D341Med (cell line): ENCODE measurements at regions not wholly inside any gene's neighbourhood (a gene's known extent, or its start where the extent isn't known, plus 50 kb on each side); places are given as distances from the start of the nearest gene placed in this dataset.
"Not testable (repeated sequence)": the region's sequence is repeated elsewhere in the genome, so short reads cannot be mapped to it uniquely, and the experiment has no call there.

ENCODE experiments used
- DNase-seq: peaks from one replicate; pipeline ENCODE4 v3.0.0; 2012; ENCODE audit warnings: low spot score

- no peak for DNase-seq
These were observed 222.4 kb downstream of the ANTXR2 start for GRCh38 chr4:79850626-79851025.

DNA sequence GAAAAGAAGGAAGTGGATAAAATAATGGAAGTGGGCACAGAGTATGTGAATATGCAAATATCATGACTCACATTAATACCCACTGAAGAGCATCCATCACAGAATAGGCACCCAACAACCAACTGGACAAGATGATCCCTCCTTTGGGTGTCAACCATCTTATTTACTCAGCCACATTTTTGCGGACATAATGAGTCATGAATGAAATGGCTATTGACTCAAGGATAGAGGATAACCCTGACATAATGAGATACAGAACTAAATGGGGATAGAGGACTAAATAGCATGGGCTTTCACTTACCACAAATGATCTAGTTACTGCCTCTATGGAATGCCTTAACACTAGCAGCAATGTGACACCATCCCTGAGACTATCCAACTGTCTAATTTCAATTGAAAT lies 224.7 kb downstream of the ANTXR2 start:
- no peak for DNase-seq

- DNase-seq, result no peak
These were observed 225.6 kb downstream of the ANTXR2 start for GRCh38 chr4:79847411-79847810.

DNA sequence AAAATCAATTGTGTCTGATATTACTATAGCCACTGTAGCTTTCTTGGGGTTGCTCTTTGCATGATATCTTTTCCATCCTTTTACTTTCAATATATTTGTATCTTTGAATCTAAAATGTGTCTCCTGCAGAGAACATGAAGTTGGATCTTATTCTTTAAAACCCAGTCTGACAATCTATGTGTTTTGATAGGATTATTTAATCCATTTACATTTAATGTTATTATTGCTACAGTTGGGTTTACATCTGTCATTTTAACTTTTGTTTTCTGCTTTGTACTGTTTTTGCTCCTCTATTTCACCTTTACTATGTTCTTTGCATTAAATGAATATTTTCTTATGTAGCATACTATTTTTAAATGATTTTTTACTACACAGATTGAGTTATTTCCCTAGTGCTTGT lies 230.9 kb downstream of the ANTXR2 start:
- DNase-seq, result no peak

GRCh38 chr4:79833857-79834256 lies 239.2 kb downstream of the ANTXR2 start:
- DNase-seq, result no peak

GRCh38 chr4:79831701-79832514 lies 241.1 kb downstream of the ANTXR2 start:
- DNase-seq, result no peak

GRCh38 chr4:79831119-79831528 lies 241.9 kb downstream of the ANTXR2 start:
- DNase-seq, result no peak

DNA sequence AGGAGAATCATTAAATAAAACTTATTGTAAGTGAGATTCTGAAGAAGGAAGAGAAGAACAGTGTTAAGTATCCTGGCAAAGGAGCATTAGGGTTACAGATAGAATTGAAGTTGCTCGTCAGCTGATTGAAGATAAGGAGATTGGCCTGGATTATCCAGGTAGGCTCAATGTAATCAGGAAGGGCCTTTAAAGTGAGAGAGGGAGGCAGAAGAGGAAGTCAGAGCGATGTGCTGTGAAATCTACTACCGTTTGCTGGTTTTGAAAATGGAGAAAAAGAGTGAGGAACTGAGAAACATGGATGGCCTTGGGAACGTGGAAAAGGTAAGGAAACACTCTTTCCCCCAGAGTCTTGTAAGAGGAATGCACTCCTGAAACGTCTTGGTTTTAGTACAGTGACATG lies 245.7 kb downstream of the ANTXR2 start:
- DNase-seq, result no peak

DNA sequence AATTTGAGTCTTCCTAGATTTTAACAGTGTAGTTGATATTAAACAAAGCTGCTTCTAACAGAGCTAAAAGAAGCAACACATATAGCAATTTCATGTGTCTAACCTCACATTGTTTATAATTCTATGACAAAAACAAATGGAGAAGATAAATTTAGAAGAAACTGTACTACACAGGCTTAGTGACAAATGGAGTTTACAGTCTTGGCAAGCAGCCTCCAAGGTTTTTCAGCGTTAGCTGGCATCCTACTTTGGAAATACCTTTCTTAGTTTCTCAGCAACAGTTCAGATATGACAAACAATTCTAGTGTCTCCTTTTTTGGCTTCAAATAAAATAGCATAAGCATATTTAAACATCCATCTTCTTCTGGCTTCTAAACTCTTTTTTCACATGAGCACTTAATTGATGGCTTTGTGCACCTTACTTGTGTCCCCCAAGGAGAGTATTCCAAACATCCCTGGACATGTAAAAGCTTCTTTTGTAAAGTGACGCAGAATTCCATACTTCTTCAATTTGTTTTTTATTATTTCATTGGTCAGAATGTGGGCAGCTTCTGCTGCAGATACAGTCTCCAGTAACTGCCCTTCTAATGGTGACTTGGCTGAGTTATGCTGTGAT lies 249.8 kb downstream of the ANTXR2 start:
- DNase-seq, result no peak

DNA sequence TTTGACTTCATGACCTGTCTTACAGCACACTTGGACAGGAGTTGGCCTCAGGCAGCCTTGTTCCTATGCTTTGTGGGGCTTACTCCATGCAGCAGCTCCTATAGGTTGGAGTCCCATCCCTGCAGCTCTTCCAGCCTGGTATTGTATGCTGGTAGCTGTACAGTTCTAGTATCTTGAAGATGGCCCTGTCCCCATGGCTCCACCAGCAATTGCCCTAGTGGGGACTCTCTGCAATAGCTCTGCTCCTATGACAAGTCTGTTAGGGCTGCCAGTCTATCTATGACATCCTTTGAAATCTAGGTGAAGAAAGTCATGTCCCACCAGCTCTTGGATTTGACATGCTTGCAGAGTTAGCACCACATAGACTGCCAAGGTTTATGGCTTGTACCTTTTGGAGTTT lies 252.6 kb downstream of the ANTXR2 start:
- no peak for DNase-seq

GRCh38 chr4:79807933-79808332 lies 265.1 kb downstream of the ANTXR2 start:
- DNase-seq, result not testable (repeated sequence)

DNA sequence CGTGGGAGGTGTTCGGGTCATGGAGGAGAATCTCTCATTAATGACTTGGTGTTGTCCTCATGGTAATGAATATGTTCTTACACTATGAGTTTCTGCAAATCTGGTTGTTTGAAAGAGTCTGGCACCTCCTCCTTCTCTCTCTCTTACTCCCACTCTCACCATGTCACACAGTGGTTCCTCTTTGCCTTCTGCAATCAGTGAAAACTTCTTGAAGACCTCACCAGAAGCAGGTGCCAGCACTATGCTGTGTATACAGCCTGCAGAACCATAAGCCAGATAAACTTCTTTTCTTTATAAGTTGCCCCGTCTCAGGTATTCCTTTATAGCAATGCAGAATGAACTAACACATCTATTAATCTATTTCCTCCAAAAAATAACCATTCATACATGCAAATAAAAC lies 275.0 kb downstream of the ANTXR2 start:
- DNase-seq, result no peak

DNA sequence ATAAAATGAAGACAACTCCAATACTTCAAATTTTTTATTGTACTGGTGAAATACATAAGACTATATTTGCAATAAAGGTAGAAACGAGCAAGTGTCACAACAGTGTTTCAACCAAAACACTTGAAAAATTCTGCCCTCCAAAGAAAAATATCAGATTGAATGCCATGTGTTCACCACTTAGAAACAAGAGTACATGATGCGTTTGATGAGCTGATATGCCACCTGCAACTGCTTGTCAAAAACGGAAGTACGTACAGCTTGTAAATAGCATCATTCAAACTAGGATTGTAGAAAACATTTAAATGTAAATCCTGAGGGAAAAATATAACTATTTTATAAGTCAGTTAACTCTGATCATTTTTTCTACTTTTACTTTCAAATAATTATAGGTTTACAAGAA lies 276.1 kb downstream of the ANTXR2 start:
- no peak for DNase-seq

DNA sequence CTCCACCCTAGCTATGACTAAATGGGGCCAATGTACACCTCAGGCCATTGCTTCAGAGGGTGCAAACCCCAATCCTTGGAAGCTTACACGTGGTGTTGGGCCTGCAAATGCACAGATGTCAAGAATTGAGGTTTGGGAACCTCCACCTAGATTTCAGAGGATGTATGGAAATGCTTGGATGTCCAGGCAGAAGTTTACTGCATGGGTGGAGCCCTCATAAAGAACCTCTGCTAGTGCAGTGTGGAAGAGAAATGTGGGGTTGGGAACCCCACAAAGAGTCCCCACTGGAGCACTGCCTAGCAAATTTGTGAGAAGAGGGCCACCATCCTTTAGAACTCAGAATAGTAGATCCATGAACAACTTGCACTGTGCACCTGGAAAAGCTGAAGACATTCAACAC lies 284.1 kb downstream of the ANTXR2 start:
- DNase-seq, result no peak

- no peak for DNase-seq
These were observed 292.9 kb downstream of the ANTXR2 start for GRCh38 chr4:79780129-79780528.

GRCh38 chr4:79772510-79772909 lies 300.5 kb downstream of the ANTXR2 start:
- DNase-seq, result no peak

GRCh38 chr4:79764120-79764519 lies 308.9 kb downstream of the ANTXR2 start:
- DNase-seq, result no peak

GRCh38 chr4:79763486-79764075 lies 309.4 kb downstream of the ANTXR2 start:
- DNase-seq, result no peak

DNA sequence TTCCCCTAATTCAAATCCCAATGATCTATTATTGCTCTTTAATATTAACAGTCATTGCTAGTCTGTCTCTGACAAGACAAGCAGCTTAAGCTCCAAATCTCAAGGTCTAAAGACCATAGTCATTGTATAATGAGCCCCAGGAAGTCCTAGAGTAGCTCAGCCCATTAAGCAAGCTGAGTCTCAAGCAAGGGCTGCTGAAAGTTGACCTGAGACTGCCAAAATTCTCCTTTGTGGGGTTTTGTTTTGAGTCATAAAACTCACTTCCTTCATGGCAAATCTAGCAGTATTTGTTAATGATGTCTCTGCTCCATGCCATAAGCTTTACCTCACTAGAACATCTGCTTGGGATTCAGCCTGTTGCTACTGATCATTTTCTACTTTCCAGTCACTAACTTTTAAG lies 313.2 kb downstream of the ANTXR2 start:
- no peak for DNase-seq

GRCh38 chr4:79757600-79757999 lies 315.4 kb downstream of the ANTXR2 start:
- DNase-seq, result no peak

DNA sequence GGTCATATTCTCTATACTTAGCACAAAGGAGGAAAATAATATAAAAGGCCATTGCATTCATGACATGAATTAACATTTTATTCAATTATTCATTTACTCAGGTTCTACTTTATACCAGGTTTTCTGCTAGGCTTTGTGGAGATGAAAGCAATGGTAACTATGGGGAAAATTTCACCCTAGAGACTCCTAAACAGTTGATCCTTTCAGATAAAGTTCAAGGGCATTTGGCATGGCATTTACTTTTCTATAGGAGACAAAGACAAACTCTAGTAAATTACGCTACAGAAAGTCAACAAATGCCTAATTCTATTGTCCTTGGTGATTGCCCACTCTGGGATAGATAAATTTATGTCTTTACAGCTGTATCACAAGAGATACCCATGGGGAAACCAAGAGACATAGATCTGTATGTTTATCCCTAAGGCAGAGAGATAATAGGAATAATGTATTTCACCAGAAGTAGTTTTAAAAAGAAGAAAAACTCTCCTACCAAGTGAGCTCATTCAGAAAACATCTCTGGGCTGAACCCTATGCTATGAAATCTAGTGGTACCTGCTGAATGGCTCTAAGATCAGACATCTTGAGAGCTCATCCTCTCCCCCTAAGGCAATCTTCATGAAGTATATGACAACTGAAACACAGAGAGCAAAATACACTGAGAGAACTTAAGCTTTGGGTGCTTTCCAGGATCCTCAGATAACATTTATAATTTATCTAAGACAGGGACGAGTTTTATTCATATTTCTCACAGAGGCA lies 316.7 kb downstream of the ANTXR2 start:
- no peak for DNase-seq

DNA sequence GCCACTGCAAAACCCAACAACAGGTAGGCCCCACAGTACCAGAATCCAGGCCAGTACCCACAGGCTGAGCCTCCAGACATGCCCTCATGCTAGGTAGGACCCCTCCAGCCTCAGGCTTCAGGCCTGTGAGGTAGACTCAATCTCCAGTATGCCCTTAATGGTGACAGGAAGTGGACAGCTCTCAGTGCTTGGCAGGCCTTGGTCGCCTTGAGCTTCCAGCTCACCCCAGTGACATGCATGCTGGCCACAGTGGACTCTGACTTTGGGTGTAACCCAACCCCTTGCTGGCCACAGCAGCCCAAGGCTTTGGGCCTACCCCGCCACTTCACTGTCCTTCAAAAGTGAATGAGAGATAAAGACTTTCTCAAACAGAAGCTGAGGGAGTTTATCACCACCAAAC lies 324.2 kb downstream of the ANTXR2 start:
- no peak for DNase-seq

DNA sequence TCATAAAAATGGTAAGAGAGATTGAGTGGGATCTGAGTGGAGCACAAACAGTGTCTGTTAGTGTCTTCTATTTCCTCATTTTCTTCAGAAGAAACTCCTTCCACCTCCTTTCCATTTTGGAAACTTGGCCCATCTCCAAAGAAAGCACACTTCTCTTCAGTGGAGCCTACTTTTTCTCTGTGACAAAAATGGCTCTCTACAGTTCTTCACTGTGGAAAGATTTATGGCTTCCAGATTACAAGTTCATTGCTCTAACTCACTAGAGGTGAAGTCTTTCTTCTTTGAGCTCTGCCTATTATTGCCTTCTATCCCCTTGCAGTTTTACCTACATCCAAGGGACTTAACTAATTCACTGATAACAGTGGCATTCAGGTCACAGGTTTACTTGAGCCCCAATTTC lies 325.8 kb downstream of the ANTXR2 start:
- DNase-seq, result no peak
